ENCODE measurements at regions not wholly inside any gene's neighbourhood (a gene's known extent, or its start where the extent isn't known, plus 50 kb on each side); places are given as distances from the start of the nearest gene placed in this dataset.
"Not testable (repeated sequence)": the region's sequence is repeated elsewhere in the genome, so short reads cannot be mapped to it uniquely, and the experiment has no call there.

DNA sequence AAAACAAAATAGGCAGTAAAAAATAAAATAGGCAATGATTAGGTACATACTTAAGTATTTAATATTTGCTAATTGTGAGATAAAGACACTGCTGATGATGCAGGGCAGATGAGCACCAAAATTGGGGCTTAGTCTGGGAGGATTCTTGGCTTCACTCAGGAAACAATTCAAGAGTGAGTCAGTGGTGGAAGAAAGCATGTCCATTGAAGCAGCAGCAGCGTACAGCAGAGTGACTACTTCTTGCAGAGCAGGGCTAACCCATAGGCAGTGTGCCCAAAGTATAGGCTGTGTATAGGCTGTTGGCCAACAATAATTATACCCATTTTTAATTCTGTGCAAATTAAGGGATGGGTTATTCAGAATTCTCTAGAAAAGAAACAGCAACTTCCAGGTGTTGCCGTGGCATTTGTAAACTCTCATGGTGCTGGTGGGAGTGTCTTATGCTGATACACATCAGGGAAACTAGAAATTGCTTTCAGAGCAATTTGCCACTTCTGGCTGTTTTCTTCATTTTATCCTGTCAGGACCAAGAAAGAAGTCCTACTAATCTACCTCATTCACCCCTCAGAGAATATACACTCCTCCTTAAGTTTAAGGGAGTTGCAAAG is 317.3 kb upstream of the NAALADL2 start:
- DNase-seq (ENCODE audit: low read depth), result no peak

DNA sequence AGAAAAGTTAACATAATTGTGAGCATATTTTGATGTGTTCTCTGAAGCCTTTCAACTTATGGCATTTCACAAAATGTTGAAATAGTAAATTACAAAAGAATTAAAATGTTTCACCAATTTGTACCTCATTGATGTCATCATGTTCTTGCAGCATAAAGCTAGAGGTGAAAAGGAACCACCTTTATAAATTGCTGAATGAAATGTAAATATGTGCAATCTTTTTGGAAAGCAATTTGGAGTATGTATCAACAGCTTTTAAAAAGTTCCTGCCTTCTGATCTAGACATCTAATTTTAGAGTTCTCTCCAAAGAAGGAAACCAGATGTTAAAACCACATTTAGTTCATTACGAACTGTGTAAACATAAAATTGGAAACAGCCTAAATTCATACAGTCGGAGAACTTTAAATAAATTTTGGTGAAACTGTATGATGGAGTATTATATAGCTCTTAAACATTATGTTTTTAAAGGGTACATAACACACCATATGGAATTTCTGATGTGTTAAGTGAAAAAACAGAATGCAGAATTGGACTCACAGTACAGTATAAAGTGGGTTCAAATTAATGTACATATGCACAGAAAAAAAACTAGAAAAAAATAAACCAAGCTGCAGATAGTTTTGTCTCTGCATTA is 311.2 kb upstream of the NAALADL2 start:
- DNase-seq (ENCODE audit: low read depth), result no peak

GRCh38 chr3:174548841-174549623 is 310.1 kb upstream of the NAALADL2 start:
- DNase-seq (ENCODE audit: low read depth), result no peak

DNA sequence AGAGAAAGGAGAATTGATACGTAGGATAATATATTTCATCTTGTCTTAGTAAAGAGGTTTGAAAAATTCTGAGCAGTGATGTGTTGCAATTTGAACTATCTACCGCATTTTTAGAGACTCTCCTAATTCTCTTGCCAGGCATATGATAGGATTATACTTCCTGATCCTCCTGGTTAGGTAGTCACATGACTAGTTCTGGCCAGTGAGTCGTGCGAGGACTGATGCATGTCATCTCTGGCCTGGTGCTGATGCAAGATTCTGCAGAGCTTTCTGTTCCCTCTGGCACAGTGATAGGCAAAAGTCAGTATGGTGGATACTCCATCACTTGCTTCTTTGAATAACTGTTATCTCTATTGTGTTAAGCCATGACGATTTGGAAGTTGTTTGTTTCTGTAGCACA is 277.6 kb upstream of the NAALADL2 start:
- DNase-seq (ENCODE audit: low read depth), result no peak

- no peak for DNase-seq (ENCODE audit: low read depth)
These were observed 275.7 kb upstream of the NAALADL2 start for GRCh38 chr3:174583396-174583795.

GRCh38 chr3:174587137-174587536 is 272.0 kb upstream of the NAALADL2 start:
- DNase-seq (ENCODE audit: low read depth), result not testable (repeated sequence)

- DNase-seq (ENCODE audit: low read depth), result no peak
These were observed 262.6 kb upstream of the NAALADL2 start for GRCh38 chr3:174596447-174596982.

DNA sequence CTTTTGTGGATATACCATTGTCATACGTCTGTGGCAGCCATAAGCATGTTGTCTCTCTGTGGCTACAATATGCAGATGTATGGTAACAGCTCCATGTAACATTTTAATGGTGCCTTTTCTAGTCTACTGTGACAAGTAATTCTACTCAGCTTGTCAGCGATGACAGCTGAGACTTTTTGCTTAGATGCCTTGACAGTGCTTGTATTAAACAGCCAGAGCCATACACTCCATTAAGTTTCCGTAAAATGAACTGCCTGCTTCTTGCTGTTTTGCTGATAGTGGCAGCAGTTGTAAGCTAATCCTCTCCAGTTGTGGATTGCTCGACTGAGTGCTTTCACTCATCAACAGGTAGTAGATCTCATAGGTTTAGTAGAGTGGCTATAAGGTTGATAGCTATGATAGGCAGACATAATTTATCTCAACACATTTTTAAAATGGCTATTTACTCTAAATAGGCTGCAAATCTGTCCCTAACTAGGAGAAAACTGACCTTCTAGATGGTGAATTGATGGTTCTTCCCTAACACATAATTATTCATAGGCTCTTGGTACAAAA is 260.2 kb upstream of the NAALADL2 start:
- DNase-seq (ENCODE audit: low read depth), result no peak

- DNase-seq (ENCODE audit: low read depth), result no peak
These were observed 246.0 kb upstream of the NAALADL2 start for GRCh38 chr3:174613173-174613572.

- no peak for DNase-seq (ENCODE audit: low read depth)
These were observed 245.1 kb upstream of the NAALADL2 start for GRCh38 chr3:174614036-174614435.

- no peak for DNase-seq (ENCODE audit: low read depth)
These were observed 240.6 kb upstream of the NAALADL2 start for GRCh38 chr3:174618368-174619080.

- no peak for DNase-seq (ENCODE audit: low read depth)
These were observed 239.9 kb upstream of the NAALADL2 start for GRCh38 chr3:174619239-174619638.

- DNase-seq (ENCODE audit: low read depth), result no peak
These were observed 239.0 kb upstream of the NAALADL2 start for GRCh38 chr3:174620138-174620537.

- DNase-seq (ENCODE audit: low read depth), result no peak
These were observed 238.2 kb upstream of the NAALADL2 start for GRCh38 chr3:174620855-174621472.

DNA sequence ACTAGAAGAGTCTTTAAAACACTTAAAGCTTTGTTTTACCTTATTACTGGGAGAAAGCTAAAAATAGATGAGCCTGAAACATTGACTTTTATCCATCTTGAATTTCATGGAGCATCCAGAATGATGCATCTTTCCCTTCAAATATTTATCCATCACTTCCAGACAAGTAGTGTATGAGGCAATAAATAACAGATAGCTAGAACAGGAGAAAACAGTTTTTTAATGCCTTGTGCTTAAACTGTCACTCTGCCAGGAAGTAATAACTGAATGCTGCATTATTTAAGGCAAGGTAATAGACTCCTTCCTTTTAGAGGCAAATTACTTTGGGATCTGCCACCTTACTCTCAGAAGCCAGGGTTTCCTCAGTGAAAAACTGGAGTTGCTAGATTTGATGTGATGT is 225.8 kb upstream of the NAALADL2 start:
- no peak for DNase-seq (ENCODE audit: low read depth)

- no peak for DNase-seq (ENCODE audit: low read depth)
These were observed 222.7 kb upstream of the NAALADL2 start for GRCh38 chr3:174636451-174636850.

DNA sequence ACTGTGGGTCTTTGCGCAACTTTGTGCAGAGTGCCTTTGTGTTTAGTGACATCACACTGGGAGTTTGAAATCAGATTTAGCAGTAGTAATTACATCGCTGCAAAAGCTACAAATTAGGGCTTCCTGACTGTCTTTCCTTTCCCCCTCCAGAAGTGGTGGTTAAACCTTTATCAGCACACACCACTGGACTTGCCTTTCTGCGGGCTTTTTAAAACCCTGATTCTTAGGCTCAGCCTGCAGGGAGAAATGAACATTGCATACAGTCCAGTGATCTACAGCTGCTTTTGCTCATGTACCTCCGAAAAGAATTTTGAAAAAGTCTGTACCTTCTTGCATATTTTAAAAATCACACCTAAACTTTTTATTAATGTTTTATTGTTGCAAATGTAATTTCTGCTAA is 219.7 kb upstream of the NAALADL2 start:
- no peak for DNase-seq (ENCODE audit: low read depth)

DNA sequence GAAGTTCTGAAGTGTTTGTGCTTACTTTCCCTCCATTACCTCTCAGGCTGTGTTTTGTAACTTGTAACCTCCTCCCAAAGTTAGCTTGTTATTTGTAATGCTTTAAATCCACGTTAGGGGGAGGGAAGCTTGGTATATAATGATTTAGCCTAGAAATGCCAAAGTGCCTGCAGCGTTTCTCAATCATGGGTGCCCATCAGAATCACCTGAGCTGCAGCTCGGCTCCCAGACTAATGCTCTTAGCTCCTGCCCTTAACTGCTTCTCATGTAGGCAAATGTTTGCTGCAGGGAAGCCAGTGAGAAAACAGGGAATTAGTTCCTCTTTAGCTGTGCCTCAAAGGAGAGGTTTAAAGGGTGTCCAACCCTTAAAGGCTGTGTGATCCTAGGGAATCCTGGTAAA is 219.2 kb upstream of the NAALADL2 start:
- no peak for DNase-seq (ENCODE audit: low read depth)

DNA sequence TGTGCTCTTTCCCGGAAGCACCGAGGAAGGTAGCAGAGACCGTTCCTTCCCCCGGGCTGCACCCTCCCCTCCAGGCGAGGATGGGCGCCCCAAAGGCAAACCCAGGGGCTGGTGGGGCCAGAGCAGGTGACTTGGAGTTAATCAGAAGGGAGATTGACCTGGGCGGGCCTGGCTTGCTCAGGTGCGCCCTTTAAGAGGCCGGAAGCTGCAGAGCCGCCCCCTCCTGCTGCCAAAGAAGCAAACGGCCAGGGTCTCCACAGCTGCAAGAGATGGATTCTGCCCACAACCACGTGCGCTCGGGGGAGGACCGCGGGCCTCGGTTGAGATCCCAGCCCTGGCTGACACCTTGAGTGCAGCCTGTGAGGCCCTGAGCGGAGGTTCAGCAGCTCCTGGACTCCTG is 218.2 kb upstream of the NAALADL2 start:
- no peak for DNase-seq (ENCODE audit: low read depth)

GRCh38 chr3:174644287-174644686 is 214.8 kb upstream of the NAALADL2 start:
- DNase-seq (ENCODE audit: low read depth), result no peak

GRCh38 chr3:174651951-174652350 is 207.2 kb upstream of the NAALADL2 start:
- no peak for DNase-seq (ENCODE audit: low read depth)

- no peak for DNase-seq (ENCODE audit: low read depth)
These were observed 199.6 kb upstream of the NAALADL2 start for GRCh38 chr3:174659511-174659910.
